IPS-15b (cell line): ENCODE measurements at regions not wholly inside any gene's neighbourhood (a gene's known extent, or its start where the extent isn't known, plus 50 kb on each side); places are given as distances from the start of the nearest gene placed in this dataset.
"Not testable (repeated sequence)": the region's sequence is repeated elsewhere in the genome, so short reads cannot be mapped to it uniquely, and the experiment has no call there.

Experiments
- H3K27me3 ChIP-seq: one replicate; pipeline ENCODE4 v1.6.1; 2013; ENCODE audit warnings: low read length; ENCODE audit not compliant: control insufficient read depth, insufficient read depth
- H3K36me3 ChIP-seq: one replicate; pipeline ENCODE4 v1.6.1; 2013; ENCODE audit warnings: low read length; ENCODE audit not compliant: control insufficient read depth, insufficient read depth
- H3K4me1 ChIP-seq: one replicate; pipeline ENCODE4 v1.6.1; 2013; ENCODE audit warnings: mild to moderate bottlenecking, low read length; ENCODE audit not compliant: control insufficient read depth, insufficient read depth
- H3K4me3 ChIP-seq: one replicate; pipeline ENCODE4 v1.5.1; 2013; ENCODE audit warnings: low read depth, low read length
- H3K9ac ChIP-seq: one replicate; pipeline ENCODE4 v1.6.1; 2013; ENCODE audit warnings: low read depth, mild to moderate bottlenecking, low read length
- H3K9me3 ChIP-seq: one replicate; pipeline ENCODE4 v1.6.1; 2013; ENCODE audit warnings: mild to moderate bottlenecking, low read length; ENCODE audit not compliant: control insufficient read depth, insufficient read depth

DNA sequence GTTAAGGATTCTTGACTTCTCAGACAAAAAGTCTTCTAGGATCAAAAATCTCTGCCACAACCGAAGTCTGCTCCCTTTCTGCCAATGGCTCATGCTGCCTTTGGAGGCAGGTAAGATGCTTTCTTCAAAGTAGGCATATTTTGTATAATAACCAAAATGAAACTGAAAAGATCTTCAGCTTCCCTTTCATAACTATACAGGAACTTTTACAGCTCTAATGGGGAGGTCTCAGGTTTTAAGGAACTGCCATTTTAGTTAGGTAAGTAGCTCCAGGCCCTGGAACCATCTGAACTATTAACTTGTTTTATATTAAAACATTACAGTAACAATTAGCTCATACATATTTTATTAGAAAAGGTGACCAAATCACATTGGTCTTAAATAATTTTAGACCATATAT, 110.9 kb upstream of the FREM1 start:
- no peak overlapping the region for H3K4me3 ChIP-seq

DNA sequence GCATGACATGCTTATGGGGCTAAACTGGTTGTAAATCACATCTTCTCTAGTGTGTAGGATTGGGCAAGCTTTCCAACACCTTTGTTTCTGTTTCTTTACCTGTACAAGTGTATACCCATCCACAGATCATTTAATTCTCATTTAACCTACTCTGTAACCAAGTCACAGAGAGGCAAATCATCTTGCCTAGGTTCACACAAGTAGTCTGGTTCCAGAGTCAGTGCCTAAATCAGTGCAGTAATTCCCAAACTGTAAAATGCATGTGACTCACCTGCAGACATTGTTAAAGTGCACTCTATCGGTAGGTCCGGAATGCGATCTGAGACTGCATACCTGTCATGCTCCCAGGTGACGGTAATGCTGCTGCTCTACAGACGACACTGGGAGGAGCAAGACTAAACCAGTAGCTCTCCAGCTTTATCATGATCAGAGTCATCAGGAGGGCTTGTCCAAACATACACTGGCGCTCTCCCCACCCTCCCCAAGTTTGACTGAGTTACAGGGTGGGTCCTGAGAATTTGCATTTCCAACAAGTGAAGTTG, 107.9 kb upstream of the FREM1 start:
- Histone ChIP-seq H3K9me3 (no peaks in the 10 kb centered on the region), H3K4me3 (no peak overlapping the region), H3K36me3 (no peaks in the 10 kb centered on the region), H3K27me3 (no peaks in the 10 kb centered on the region), H3K4me1 (no peaks in the 10 kb centered on the region), H3K9ac (no peak overlapping the region)

More for the DNA sequence above, 110.9 kb upstream of the FREM1 start:
- Histone ChIP-seq H3K36me3 (no peaks in the 10 kb centered on the region), H3K9ac (no peak overlapping the region), H3K4me1 (no peaks in the 10 kb centered on the region), H3K27me3 (no peaks in the 10 kb centered on the region), H3K9me3 (no peaks in the 10 kb centered on the region)

DNA sequence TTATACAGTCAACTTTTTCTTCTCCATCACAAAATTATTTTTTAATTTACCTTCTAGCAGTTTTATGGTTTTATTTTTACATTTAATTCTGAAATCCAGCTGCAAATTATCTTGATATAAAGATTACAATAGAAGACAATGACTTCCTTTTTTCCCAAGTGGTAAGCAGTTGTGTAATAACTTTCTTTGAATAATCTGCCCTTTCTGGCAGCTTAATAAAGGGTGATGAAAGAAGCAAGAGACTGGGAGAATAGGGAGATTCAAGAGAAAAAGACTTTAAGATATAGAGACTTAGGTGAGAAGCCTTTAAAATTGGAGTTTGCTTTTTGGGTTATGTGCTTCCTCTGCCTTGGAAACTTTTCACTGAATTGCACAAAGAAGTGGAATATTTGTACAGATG, 100.4 kb upstream of the FREM1 start:
- Histone ChIP-seq H3K4me3 (no peak overlapping the region), H3K36me3 (no peaks in the 10 kb centered on the region), H3K4me1 (no peaks in the 10 kb centered on the region), H3K9me3 (no peaks in the 10 kb centered on the region), H3K27me3 (no peaks in the 10 kb centered on the region), H3K9ac (no peak overlapping the region)

DNA sequence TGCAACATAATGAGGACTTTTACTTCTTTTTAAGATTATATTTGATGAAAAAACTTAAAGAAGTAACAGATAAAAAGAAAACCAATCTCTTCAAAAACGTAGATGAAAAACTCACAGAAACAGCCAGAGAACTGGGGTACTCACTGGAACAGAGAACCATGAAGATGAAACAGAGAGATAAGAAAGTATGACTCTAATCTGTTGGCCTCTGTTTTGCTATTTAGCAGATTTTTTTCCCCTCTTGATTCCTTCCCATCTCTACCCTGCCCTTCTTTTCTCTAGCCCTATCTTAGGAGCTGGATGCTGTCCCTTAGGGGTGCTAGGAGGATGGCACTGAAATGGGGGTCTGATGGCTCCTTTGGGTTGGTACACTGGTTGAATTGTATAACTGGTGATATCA, 97.5 kb upstream of the FREM1 start:
- Histone ChIP-seq H3K4me1 (no peaks in the 10 kb centered on the region), H3K36me3 (no peaks in the 10 kb centered on the region), H3K9me3 (no peaks in the 10 kb centered on the region), H3K4me3 (no peak overlapping the region), H3K27me3 (no peaks in the 10 kb centered on the region), H3K9ac (no peak overlapping the region)

DNA sequence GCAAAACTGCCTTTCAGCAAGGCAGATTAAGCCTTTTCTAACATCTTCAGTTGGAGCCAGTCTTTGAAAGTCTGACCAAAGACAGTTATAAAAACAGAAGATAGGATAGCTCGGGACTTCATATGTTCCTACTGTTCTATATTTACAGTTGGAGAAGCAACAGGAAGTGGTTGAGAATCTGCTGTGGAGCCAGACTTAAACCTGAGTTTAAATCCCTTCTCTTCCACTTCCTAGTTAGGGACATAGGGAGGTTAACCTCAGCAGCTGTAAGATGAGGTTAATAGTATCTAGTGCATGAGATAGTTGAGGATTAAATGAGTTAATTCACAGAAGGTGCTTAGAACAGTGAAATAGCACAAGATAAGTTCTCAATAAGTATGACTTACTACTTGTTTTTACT, 84.5 kb upstream of the FREM1 start:
- Histone ChIP-seq H3K9me3 (no peaks in the 10 kb centered on the region), H3K27me3 (no peaks in the 10 kb centered on the region), H3K9ac (no peak overlapping the region), H3K4me1 (peaks cover 11% of the 10 kb centered on the region), H3K36me3 (no peaks in the 10 kb centered on the region), H3K4me3 (no peak overlapping the region)

DNA sequence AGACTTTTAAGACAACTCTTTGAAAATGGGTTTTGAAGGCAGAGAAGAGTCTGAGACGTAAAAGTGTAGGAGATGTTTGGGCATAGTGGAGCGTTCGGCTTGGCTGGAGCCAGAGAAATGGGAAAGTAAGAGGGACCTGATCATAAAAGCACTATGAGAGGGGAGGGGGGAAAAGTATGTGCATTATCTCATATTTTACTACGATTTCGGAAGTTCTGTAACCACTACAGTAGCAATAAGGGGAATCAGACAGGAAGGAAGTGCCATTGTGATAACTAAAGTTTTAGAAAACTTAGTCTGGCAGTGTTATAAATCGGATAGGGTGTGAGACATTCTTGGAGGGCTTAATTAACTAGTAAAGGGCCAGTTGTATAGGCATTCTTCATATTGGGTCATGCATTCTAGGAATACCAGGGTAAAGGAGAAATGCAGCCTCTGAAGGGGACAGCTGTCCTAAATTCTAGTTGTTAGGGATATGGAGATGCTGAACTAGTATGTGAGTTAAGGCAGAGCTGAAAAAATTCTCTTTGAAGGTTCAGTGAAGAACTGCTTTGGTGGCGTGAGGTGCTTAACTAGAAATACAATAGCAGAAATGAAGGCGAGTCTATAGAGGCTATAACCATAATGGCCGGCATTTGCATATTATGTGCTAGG, 83.8 kb upstream of the FREM1 start:
- Histone ChIP-seq H3K36me3 (no peaks in the 10 kb centered on the region), H3K9ac (peak overlapping the region; percentile 42), H3K4me1 (peaks cover 11% of the 10 kb centered on the region), H3K4me3 (peak overlapping the region; percentile 86), H3K27me3 (no peaks in the 10 kb centered on the region), H3K9me3 (no peaks in the 10 kb centered on the region)

DNA sequence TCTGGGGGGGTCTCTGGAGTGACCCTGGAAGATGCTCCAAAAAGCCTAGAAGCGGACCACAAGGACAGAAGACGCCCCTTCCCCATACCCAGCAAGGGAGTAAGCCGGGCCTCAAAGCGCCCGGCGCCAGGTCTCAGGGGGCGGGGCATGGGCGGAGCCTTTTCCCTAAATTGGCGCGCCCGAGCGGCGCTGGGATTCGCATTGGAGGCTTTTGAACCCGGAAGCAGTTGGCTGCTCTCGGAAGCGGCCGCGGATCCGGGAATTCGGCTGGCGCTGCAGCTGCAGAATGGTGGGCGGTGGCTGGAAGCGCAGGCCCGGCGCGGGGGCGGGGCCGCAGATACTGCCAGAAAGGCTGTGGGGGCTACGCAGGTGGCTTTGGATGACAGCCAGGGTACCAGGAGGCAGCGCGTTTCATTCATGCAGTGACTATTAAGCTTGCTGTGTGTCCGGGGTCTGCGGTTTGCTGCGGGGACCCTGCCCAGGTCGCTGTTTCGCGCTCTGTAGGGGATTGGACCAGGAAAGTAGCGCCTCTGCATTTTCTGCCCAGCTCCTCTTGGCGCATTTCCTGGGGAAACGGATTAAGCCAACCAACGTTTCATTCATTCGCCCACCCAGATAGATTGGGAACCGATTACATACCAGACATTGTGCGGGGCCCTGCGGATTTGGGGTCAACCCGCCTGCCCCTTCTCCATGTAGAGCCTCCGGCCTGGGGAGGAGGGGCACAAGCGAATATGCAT, 83.0 kb upstream of the FREM1 start:
- peaks cover 11% of the 10 kb centered on the region for H3K4me1 ChIP-seq
- H3K27me3 ChIP-seq: no peaks in the 10 kb centered on the region
- H3K4me3 ChIP-seq: peak overlapping the region; percentile 86
- peak overlapping the region; percentile 73 for H3K9ac ChIP-seq
- H3K36me3 ChIP-seq: no peaks in the 10 kb centered on the region
- H3K9me3 ChIP-seq: no peaks in the 10 kb centered on the region

DNA sequence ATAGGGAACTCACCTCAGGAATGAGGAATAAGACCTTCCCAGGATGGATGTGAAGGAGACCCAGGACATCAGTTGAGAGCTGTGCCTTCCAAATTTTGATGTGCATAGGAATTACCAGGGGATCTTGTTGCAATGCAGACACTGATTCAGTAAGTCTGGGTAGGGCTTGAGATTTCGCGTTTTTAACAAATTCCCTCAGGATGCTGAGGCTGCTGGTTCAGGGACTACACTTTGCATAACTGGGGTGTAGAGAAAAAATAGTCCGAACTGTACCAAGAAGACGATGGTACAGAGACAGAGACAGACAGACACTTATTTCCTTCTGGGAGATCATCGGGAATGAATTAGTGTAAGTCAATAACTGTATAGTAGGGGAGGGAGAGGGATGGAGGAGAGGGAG, 82.3 kb upstream of the FREM1 start:
- H3K4me3 ChIP-seq: peak overlapping the region; percentile 86
- H3K4me1 ChIP-seq: peaks cover 11% of the 10 kb centered on the region
- no peaks in the 10 kb centered on the region for H3K27me3 ChIP-seq
- H3K9me3 ChIP-seq: no peaks in the 10 kb centered on the region
- H3K36me3 ChIP-seq: no peaks in the 10 kb centered on the region
- H3K9ac ChIP-seq: peak overlapping the region; percentile 73

DNA sequence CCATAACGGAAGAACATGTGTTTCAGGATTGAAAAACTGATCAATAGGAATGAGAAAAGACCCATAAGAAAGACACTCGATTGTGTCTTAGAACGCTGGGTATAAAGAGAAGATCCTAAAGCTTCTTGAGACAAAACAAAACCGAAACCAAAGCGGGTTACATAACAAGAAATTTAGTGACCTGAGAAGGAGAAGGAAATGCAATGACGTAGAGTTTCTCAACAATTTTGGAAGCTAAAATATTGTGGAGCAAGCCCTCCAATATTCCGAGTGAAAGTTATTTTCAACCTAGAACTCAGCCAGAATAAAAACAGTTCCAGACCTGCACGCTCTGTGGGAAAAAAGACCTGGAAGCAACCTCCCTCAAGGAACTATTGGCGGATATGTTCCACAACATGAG, 81.9 kb upstream of the FREM1 start:
- Histone ChIP-seq H3K27me3 (no peaks in the 10 kb centered on the region), H3K36me3 (no peaks in the 10 kb centered on the region), H3K4me1 (peaks cover 11% of the 10 kb centered on the region), H3K4me3 (peak overlapping the region; percentile 86), H3K9ac (peak overlapping the region; percentile 73), H3K9me3 (no peaks in the 10 kb centered on the region)

DNA sequence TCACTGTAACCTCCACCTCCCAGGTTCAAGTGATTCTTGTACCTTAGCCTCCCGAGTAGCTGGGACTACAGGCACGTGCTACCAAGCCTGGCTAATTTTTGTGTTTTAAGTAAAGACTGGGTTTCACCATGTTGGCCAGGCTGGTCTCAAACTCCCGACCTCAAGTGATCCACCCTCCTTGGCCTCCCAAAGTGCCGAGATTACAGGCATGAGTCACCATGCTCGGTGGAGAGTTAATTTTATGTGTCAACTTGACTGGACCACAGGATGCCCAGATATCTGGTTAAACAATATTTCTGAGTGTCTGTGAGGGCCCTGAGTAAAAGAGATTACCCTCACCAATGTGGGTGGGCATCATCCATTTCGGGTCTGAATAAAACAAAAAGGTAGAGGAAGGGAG, 80.4 kb upstream of the FREM1 start:
- H3K36me3 ChIP-seq, H3K4me3 ChIP-seq, H3K9ac ChIP-seq, H3K9me3 ChIP-seq, H3K27me3 ChIP-seq: not testable (repeated sequence)
- H3K4me1 ChIP-seq: peaks cover 11% of the 10 kb centered on the region

DNA sequence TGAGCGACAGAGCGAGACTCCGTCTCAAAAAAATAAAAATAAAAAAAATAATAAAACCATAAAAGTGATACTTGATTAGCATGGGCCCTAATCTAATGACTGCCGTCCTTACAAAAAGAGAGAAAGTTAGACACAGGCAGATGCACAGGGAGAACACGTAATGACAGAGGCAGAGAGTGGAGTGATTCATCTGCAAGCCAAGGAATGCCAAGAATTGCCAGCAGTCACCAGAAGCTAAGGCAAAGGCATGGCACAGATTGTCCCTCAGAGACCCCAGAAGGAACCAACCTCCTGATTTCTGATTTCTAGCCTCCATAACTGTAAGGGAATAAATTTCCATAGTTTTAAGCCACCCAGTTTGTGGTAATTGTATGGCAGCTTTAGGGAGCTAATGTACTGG, 79.6 kb upstream of the FREM1 start:
- no peak overlapping the region for H3K9ac ChIP-seq
- H3K4me3 ChIP-seq: no peak overlapping the region
- H3K9me3 ChIP-seq: no peaks in the 10 kb centered on the region

DNA sequence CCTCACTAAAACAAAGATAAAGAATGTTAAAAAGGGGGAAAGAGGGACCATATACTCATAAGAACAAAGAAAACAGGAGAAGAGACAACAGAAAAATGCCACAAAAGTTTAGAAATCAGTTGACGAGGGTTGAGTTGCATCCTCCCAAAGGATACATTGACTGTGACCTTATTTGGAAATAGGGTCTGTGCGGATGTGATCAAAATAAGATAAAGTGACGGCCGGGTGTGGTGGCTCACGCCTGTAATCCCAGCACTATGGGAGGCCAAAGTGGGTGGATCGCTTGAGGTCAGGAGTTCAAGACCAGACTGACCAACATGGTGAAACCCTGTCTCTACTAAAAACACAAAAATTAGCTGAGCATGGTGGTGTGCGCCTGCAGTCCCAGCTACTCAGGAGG, 79.1 kb upstream of the FREM1 start:
- H3K4me1 ChIP-seq, H3K27me3 ChIP-seq, H3K9ac ChIP-seq, H3K4me3 ChIP-seq, H3K9me3 ChIP-seq, H3K36me3 ChIP-seq: not testable (repeated sequence)

More for the DNA sequence above, 79.6 kb upstream of the FREM1 start:
- Histone ChIP-seq H3K4me1 (peaks cover 11% of the 10 kb centered on the region), H3K27me3 (no peaks in the 10 kb centered on the region), H3K36me3 (no peaks in the 10 kb centered on the region)
